GM19023 (cell line): ENCODE measurements at regions not wholly inside any gene's neighbourhood (a gene's known extent, or its start where the extent isn't known, plus 50 kb on each side); places are given as distances from the start of the nearest gene placed in this dataset.
"Not testable (repeated sequence)": the region's sequence is repeated elsewhere in the genome, so short reads cannot be mapped to it uniquely, and the experiment has no call there.

Experiments used
- ATAC-seq: cut with Tn5 transposase; IDR thresholded peaks from one replicate; pipeline ENCODE4 v1.9.1; 2021; ENCODE audit warnings: mild to moderate bottlenecking, moderate library complexity; ENCODE audit not compliant: unreplicated experiment

DNA sequence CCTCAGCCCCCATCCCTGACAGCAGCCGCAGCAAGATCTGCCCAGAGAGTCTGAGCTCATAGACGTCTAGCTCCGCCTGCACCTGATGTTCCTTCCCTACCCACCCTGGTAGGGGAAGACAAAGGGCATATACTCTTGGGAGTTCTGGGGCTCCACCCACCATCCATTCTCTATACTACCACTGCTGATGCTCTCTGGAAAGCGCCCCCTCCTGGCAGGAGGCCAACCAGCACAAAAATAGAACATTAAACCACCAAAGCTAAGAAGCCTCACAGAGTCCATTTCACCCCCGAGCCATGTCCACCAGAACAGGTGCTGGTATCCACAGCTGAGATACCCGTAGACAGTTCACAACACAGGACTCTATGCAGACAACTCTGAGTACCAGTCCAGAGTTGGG is 662.6 kb upstream of the FAM98A start:
- ATAC-seq: no peak

DNA sequence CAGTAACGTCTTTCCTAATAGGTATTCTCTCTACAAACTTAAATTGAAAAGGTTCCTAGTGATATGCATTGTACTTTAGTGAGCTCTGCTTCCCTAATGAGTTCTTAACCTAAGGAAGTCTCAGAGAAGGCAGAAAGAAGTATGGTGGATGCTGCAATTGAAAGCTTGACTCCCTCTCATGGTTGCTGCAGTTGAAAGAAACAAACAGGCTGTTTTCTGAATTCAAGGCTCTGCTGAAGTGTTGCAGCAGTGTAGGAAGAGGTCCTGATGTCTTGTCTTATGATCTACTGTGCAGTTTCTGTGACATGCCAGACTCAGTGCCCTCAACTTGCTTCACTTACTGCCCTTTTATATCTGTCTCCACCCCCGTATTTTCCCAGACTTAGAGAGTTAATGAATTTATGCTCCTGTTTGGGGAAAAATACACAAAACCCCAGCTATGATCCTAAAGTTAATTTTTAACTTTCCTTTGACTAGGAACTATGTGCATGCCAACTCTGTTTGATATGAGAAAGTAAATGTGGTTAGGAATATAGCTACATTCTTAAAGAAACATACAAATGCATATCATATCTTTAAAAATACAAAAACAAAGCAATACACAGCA is 655.3 kb upstream of the FAM98A start:
- ATAC-seq: no peak

DNA sequence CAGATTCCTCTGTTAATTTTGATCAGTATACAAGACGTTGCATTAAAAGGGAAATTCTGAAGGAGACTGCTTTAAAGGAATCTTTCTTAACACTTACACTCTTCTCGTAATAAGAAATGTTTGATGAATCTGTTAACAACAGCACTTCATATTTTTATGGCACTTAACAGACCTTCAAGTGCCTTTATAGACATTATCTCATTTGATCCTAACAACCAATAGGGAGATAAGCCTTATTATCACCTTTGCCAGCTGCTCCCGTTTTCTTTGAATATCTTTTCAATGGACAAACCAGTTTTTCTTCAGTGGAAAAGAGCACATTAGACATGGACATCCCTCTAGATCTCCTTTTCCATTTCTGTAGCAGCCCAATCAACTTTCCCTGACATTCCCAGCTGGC is 653.0 kb upstream of the FAM98A start:
- no peak for ATAC-seq

DNA sequence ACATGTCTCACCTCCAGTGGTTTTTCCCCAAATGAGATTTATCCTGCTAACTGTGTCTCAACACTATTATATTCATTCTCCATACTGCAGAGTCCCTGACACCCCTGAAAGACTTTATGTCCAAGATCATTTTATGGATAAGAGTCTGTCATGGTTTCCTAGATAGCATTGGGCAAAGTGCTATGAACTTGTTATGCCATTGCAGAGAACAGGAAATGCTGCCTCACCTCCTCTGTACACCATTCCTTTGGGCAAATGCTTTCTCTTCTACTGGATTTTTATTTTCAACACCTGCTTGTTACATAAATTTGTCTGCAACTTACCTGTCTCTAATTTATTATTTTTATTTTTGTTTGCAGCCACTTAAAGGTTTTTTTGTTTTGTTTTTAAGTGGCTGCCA is 652.5 kb upstream of the FAM98A start:
- no peak for ATAC-seq

DNA sequence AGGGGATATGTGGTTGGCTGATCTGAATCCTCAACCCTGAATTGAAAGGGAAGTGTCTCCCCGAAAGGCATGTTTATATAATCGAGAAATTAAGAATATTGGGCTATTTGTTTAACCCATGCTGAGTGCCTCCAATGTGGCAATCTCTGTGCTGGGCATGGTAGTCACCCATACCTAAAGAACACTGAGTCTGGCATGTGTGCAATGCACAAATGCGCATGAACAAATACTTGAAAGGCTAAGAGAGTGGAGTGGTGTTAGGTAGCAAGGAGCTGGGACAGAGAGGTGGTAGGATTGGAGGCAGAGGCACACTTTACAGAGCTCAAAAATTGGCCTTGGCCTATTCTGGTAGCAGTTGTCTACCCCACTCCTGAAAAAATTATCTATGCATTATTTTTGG is 645.1 kb upstream of the FAM98A start:
- ATAC-seq: no peak

DNA sequence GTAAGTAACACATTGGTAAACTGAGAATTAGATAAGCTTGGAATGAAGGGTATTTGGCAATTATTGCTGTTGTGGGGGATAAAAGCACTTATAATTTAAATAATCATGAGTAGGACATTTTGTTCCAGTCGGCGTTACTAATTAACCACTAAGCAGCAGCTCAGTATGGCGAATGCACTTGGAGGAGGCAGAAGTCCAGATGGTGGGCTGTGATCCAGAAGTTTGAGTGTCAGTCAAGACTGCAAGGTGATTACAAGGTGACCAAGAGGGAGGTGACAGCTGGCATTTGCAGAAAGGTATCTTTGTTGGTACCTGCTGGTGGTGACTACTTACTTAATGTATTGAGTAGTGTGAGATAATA is 643.6 kb upstream of the FAM98A start:
- ATAC-seq: no peak

DNA sequence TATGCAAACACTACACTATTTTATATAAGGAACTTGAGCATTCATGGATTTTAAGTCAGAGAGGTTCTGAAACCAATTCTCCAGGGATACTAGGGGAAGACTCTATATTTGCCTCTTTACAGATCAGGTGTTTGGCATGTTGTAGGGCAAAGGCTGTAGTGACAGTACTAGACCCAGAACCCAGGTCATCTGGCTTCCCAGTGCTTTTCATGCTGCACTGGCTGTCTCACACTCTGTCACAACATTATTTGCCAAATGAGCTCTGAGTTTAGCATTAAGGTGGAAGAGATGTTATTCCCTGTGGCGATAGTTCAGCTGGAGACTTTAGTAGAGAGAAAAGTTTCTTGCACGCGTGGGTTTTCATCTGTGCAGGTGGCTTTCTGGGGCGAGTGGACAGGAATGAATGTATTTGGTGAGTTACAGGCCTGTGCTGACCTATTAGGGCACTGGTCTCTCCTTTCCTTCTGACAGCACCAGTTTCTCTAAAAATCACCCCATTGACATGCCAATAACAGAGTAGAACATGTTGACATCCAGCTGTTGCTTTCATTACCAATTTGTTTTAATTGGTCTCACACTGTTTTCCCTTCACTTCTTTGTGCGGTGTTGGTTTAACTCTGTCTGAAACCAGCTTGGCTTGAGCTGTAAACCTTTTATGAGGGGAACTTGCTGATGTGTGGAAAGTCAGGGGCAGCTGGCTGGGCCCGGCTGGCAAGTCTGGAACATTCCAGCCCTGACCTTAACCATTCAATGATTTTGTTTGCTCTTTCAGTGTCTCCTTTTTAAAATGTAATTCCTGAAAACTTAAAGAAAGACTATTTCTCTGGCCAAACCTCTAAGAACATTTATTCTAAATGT is 643.0 kb upstream of the FAM98A start:
- no peak for ATAC-seq

DNA sequence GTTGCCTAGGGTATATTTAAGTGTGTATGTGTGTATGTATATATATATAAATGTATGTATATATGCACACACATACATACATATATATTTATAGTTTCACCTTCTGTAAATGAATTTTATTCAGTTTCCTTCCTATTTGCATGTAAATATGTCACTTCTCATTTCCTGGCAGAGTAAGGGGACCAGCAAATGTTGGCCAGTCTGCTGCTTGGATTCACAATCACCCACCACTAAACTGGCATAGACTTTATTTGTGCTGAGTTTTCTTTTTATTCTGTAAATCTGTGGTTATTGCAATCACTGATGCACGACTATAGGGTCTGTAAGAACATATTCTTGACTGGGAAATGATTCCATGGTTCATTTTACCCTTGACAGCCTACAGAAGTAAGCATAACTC is 640.4 kb upstream of the FAM98A start:
- ATAC-seq: no peak

DNA sequence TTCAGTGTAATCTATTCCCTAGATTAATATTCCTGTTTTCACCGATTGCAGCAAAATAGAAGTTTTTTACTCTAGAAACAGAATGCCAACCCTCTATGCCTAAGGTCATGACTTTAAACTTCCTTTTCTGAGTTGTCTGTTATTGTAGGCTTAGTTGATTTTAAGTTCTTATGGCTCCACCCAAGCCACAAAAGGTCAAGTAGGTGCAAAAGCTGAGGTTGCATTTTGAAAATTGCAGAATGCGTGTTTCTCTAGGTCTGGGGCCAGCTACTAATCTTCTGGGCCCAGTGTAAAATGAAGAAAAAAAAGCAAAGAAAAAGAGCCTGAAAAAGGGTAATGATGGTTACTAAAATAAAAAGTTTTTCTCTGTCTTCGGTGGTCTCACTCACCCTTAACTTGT is 635.7 kb upstream of the FAM98A start:
- no peak for ATAC-seq

DNA sequence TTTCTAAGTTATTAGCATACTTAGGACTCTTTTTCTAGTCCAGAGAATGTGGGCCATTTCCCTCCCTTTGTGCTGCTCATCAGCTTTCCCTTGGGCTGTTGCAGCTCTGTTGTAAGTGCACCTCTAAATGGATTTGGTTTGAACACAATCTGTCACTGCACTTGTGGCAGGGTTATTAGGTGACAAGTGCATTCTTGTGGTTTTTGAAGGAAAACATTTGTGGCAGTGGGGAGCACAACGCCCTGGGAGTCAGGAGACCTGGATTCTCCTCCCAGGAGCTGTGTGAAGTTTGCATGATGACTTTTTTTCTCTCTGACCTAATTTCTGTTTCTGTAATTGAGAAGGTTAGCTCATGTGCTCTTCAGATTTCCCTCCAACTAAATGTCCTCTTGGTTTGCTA is 630.9 kb upstream of the FAM98A start:
- ATAC-seq: no peak

DNA sequence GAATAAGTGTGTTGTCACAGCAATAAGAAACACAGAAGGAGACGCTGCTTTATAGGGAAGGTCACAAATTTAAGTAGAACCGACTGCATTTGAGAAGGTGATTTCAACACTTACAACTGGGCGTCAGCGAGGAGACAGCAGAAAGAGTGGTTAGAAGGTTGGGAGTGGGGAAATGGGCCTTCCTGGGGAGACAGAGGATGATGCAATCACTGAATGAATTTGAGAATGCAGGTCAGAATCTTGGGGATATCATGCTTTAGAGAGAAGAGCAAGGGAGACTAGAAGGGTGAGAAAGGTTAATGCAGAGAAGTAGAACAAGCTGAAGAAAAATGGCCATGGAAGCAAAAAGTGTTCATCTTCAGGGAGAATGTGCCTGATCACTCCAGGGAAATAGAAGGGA is 616.1 kb upstream of the FAM98A start:
- ATAC-seq: no peak

DNA sequence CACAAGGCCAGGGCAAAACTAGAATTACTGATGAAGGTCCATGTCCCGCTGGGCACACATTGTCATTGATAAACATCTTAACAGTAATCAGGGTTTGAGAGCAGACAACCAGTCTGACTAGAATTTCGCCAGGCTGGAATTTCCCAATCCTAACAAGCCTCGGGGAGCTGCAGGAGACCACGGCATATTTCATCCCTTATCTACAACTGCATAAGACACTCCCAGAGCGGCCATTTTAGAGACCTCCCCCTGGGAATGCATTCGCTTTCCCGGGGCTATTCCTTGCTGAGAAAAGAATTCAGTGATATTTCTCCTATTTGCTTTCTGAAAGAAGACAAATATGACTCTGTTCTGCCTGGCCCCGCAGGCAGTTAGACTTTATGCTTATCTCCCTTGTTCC is 611.3 kb upstream of the FAM98A start:
- ATAC-seq: not testable (repeated sequence)

DNA sequence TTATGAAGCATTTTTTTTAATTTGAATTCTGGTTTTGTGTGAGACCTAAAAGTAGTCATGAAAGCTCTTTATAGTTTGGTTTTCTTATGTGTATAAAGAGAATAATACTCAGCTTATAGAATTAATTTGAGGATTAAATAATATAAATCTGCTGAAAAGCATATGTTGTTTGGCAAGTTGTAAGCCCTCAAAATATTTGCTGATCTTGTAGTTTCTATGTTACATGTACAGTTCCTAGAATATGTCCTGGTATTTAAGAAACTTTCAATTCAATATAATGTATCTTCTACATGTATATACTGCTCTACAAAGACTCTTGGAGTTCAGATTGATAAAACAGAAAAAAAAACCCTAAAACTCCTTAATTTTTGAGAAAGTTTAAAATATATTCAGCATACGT is 605.5 kb upstream of the FAM98A start:
- ATAC-seq: no peak

DNA sequence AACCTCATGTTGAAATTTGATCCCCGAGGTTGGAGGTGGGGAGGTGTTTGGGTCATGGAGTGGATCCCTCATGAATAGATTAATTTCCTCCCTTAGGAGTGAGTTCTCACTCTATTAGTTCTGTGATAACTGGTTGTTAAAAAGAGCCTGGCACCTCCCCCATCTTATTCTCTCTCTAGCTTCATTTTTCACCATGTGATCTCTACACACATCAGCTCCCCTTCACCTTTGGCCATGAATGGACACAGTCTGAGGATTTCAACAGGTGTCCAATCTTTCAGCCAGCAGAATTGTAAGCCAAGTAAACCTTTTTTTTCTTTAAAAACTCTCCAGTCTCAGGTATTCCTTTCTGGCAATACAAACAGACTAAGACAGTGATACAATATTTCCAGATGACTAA is 602.0 kb upstream of the FAM98A start:
- ATAC-seq: no peak

DNA sequence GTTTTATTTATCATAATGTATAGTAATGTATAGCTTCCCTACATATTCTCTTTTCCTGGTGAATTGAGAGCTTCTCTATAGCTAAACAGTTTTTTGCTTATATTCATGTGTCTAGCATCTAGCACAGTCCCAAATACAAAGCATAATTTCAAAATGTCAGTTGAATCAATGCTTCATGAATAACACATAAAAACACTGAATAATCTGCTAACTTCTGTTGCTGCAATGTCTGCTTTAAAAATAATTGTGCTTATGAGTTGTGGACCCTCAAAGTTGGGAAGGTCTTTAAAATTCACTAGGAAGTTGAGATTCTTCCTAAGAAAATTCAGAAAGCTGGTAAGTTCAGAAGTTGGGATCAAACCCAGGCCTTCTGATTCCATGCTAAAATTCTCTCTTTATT is 600.9 kb upstream of the FAM98A start:
- no peak for ATAC-seq

DNA sequence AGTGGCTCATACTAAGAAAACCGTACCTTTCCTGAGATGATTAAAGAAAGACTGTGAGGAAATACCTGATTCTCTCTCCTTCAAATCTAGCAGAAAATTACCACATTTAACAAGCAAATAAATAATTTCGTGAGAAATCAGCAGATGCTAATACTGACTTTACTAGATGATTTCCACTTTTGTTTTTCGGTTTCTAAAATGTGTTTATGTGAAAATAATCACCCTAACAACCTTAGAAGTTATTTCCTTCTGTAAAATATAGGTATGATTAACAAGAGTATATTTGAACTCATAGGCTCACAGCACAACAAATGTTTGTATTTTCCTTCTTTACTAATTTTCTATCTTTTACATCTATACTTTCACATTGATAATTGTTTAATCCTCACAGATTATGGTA is 594.1 kb upstream of the FAM98A start:
- no peak for ATAC-seq

DNA sequence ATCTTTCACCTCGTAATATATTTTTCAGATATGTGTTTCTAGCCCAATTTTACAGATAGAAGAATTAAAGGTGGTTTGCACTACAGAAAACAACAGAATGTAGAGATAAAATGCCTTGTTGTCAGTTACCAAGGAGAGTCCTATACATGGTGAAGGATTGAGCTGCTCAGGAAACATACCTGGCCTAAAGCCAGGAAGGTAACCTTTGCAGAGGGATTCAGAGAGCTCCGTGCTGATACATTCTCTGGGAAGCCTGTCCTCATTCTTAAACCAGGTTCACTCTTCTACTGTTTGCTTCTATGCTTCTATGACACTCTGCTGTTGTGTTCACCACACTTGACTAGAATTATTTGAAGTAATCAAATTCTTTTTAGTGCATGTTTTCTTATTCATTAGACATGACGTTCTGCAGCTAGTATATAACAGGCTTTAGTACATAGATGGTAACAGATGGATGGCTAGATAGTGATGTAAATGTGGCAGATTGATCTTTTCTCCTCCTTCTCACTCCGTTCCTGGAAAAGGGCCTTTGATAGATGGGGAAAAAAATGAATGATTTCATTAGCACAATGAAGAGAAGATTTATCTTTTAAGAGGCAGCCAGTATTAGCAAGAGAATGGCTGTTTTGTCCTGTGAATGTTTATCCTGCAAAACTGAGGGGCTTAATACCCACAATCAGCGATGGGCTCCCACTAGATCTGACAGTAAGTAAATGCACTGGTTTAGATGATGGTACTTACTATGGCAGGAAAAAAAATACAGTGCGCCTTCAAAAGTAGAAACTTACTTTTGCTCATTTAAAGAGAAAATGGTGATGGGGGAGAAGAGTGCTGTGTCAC is 589.6 kb upstream of the FAM98A start:
- ATAC-seq: no peak

DNA sequence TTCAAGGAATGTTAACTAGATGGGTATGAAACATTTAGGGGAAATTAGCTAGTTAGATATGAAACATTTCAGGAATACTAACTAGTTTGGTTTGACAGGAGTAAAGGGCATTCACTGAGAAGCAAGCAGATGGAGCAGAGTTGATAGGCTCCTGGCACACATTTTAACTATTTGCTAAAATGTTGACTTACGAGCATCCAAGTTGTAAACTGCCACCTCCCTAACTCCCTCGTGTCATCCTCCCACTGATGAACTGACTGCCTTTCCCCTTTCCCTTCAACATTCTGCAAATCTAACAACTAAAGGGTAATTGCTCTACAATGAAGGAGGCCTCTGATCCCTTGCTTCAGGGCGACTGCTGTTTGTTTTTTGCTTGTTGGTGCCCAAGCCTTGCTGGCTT is 580.4 kb upstream of the FAM98A start:
- ATAC-seq: no peak

DNA sequence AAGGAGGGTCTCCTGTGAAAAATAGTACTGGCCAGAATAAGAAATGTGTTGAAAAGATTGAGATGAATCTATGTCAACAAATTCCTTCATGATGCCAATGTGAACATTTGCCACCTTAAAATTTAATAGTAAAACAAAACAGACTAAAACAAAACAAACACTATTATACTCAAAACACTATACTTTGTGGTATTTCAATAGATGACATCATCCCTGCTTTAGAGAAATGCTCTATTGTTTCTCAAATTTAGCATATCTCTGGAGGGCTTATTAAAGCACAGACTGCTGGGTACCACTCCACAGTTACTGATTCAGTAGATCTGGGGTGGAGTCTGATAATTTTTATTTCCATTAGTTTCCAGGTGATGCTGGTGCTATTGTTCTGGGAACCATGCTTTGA is 579.4 kb upstream of the FAM98A start:
- no peak for ATAC-seq

DNA sequence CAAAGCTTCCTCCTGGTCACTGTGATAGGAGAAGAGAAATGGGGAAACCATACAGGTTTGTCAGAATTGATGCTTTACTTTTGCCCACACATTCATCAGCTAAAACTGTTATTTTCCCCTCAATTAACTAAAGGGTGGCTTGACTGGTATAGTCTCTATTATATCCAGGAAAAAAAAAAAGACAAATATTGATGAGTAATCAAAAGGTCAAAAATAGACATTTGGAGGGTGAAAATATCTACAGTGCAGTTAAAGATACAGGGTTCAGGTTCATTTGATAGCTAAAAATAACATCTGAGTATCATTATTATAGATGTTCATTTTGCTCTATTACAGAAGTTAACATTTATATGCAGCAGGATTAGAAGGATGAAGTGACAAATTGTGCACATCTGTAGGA is 577.6 kb upstream of the FAM98A start:
- ATAC-seq: no peak

DNA sequence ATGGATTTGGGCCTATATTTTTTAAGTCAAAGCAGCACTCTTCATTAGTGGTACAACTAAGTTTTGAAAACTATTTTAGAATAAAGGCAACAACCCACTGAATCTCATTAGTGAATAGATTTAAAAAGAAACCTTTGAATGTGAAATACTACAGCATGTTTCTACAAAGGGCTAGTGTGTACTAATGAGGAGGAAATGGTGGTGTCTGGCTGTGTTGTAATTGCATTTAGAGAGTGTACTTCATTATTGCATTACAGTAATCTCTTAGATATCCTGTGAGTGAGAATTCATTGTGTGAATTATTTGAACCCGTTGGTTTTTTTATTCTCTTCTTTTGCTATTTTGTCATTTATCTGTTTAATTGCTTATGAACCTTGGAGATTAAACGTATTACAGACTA is 575.4 kb upstream of the FAM98A start:
- ATAC-seq: no peak

DNA sequence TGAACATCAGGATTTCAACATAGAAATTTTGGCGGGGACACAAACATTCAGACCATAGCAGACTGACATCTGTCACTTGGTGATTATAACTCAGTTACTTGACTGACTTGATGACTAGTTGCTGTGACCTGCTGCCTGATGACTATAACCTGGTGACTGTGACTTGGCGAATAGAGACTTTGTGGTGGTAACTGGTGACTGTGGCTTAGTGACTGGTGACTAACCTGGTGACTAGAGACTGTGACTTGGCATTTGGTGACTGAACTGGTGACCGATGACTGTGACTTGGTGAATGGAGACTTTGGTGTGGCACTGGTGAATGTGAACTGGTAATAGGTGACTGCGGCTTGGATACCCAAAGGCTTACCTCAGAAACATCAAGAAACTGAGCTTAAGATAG is 563.1 kb upstream of the FAM98A start:
- no peak for ATAC-seq
